Hepatocyte (in vitro differentiated cells): ENCODE measurements at regions not wholly inside any gene's neighbourhood (a gene's known extent, or its start where the extent isn't known, plus 50 kb on each side); places are given as distances from the start of the nearest gene placed in this dataset.

Experiments used
- DNase-seq: peaks from one replicate; pipeline ENCODE4 v3.0.0-alpha.2; 2016; ENCODE audit warnings: low spot score
- H2AFZ ChIP-seq: fragments of 200-600 bp; sonication (generic); 2 replicates; pipeline ENCODE4 v1.6.0; 2016; ENCODE audit warnings: antibody characterized with exemption, mild to moderate bottlenecking
- H3K27ac ChIP-seq: fragments of 200-600 bp; sonication (generic); 2 replicates; pipeline ENCODE4 v1.5.1; 2016; ENCODE audit warnings: mild to moderate bottlenecking
- H3K27me3 ChIP-seq: fragments of 200-600 bp; sonication (generic); 2 replicates; pipeline ENCODE4 v1.6.1; 2016
- H3K36me3 ChIP-seq: fragments of 200-600 bp; sonication (generic); replicated peaks from 2 replicates; pipeline ENCODE4 v1.5.1; 2016; ENCODE audit warnings: low read depth; ENCODE audit not compliant: insufficient read depth
- H3K4me1 ChIP-seq: fragments of 200-600 bp; sonication (generic); 2 replicates; pipeline ENCODE4 v1.5.1; 2016; ENCODE audit warnings: mild to moderate bottlenecking, moderate library complexity; ENCODE audit not compliant: insufficient read depth
- H3K4me2 ChIP-seq: fragments of 200-600 bp; sonication (generic); 2 replicates; pipeline ENCODE4 v1.6.0; 2016
- H3K4me3 ChIP-seq: fragments of 200-600 bp; sonication (generic); 2 replicates; pipeline ENCODE4 v1.5.1; 2016; ENCODE audit warnings: mild to moderate bottlenecking
- H3K79me2 ChIP-seq: fragments of 200-600 bp; sonication (generic); 2 replicates; pipeline ENCODE4 v1.6.0; 2017; ENCODE audit warnings: mild to moderate bottlenecking
- H3K9me2 ChIP-seq: fragments of 200-600 bp; sonication (generic); replicated peaks from 2 replicates; pipeline ENCODE4 v1.6.0; 2017; ENCODE audit warnings: mild to moderate bottlenecking; ENCODE audit not compliant: insufficient read depth
- H3K9me3 ChIP-seq: fragments of 200-600 bp; sonication (generic); 2 replicates; pipeline ENCODE4 v1.5.1; 2016; ENCODE audit warnings: low read depth, mild to moderate bottlenecking
- H4K20me1 ChIP-seq: fragments of 200-600 bp; sonication (generic); 2 replicates; pipeline ENCODE4 v1.6.0; 2016; ENCODE audit warnings: mild to moderate bottlenecking; ENCODE audit not compliant: insufficient read depth, poor library complexity, severe bottlenecking
- CTCF ChIP-seq: fragments of 200-600 bp; sonication (generic); IDR thresholded peaks from 2 replicates; pipeline ENCODE4 v1.5.1; 2016; ENCODE audit warnings: antibody characterized with exemption, mild to moderate bottlenecking; ENCODE audit not compliant: poor library complexity
- EZH2 ChIP-seq: fragments of 200-600 bp; sonication (generic); IDR thresholded peaks from 2 replicates; pipeline ENCODE4 v1.6.1; 2016; ENCODE audit warnings: antibody characterized with exemption, mild to moderate bottlenecking, borderline replicate concordance
- EZH2phosphoT487 ChIP-seq: fragments of 200-600 bp; sonication (generic); IDR thresholded peaks from one replicate; pipeline ENCODE4 v1.6.1; 2018; ENCODE audit warnings: antibody characterized with exemption, mild to moderate bottlenecking, low read depth, moderate library complexity; ENCODE audit not compliant: unreplicated experiment, severe bottlenecking
- WGBS: methylation state at CpG from one replicate; pipeline ENCODE4 v1.1.6; 2016; ENCODE audit warnings: low lambda C conversion rate; ENCODE audit errors: missing lambda C conversion rate; 5-methylcytosine and 5-hydroxymethylcytosine counted together

GRCh38 chr2:8620611-8621382, 61.1 kb upstream of the ID2 start:
- no peaks in the 10 kb centered on the region for H3K27me3 ChIP-seq
- peak overlapping the region; percentile 44 for H3K27ac ChIP-seq
- H4K20me1 ChIP-seq: no peaks in the 10 kb centered on the region
- no peaks in the 10 kb centered on the region for H3K9me3 ChIP-seq
- peaks cover 19% of the 10 kb centered on the region for H3K4me1 ChIP-seq
- no peaks in the 10 kb centered on the region for H3K36me3 ChIP-seq
- WGBS: 80% methylated on average over 7 of the region's 7 CpGs
- no peak overlapping the region for H2AFZ ChIP-seq
- TF ChIP-seq EZH2 (no peak), EZH2phosphoT487 (no peak), CTCF (no peak)
- no peak overlapping the region for H3K4me3 ChIP-seq
- no peak overlapping the region for H3K4me2 ChIP-seq
- no peaks in the 10 kb centered on the region for H3K79me2 ChIP-seq
- H3K9me2 ChIP-seq: no peaks in the 10 kb centered on the region
- DNase-seq: no peak

- no peaks in the 10 kb centered on the region for H4K20me1 ChIP-seq
- H2AFZ ChIP-seq: no peak overlapping the region
- 75% methylated on average over 6 of the region's 7 CpGs for WGBS
- TF ChIP-seq EZH2phosphoT487 (no peak), CTCF (no peak), EZH2 (no peak)
- H3K4me2 ChIP-seq: no peak overlapping the region
- no peaks in the 10 kb centered on the region for H3K79me2 ChIP-seq
- H3K27me3 ChIP-seq: no peaks in the 10 kb centered on the region
- no peak for DNase-seq
- no peak overlapping the region for H3K27ac ChIP-seq
- no peaks in the 10 kb centered on the region for H3K36me3 ChIP-seq
- no peak overlapping the region for H3K4me3 ChIP-seq
- H3K9me2 ChIP-seq: no peaks in the 10 kb centered on the region
- no peaks in the 10 kb centered on the region for H3K9me3 ChIP-seq
- H3K4me1 ChIP-seq: peaks cover 30% of the 10 kb centered on the region
These were observed 59.5 kb upstream of the ID2 start for GRCh38 chr2:8622199-8622911.

- Histone ChIP-seq H3K4me2 (no peak overlapping the region), H3K9me2 (no peaks in the 10 kb centered on the region), H2AFZ (no peak overlapping the region), H3K27me3 (no peaks in the 10 kb centered on the region), H3K27ac (no peak overlapping the region), H3K4me3 (no peak overlapping the region), H4K20me1 (no peaks in the 10 kb centered on the region), H3K79me2 (no peaks in the 10 kb centered on the region), H3K4me1 (peaks cover 31% of the 10 kb centered on the region), H3K36me3 (no peaks in the 10 kb centered on the region), H3K9me3 (no peaks in the 10 kb centered on the region)
- WGBS: 79% methylated on average over 13 of the region's 13 CpGs
- TF ChIP-seq CTCF (no peak), EZH2 (no peak), EZH2phosphoT487 (no peak)
- DNase-seq: no peak
These were observed 58.9 kb upstream of the ID2 start for GRCh38 chr2:8622924-8623465.
